K562 (cell line): ENCODE measurements at regions not wholly inside any gene's neighbourhood (a gene's known extent, or its start where the extent isn't known, plus 50 kb on each side); places are given as distances from the start of the nearest gene placed in this dataset.

Source experiments
- CHD4 ChIP-seq: fragments of 200-600 bp; sonication (generic); IDR thresholded peaks from 3 replicates; pipeline ENCODE4 v1.6.1; 2012; ENCODE audit warnings: low read depth, mild to moderate bottlenecking, mixed read lengths, low read length, inconsistent platforms; ENCODE audit not compliant: insufficient read depth, insufficient replicate concordance, poor library complexity, severe bottlenecking
- EGR1 ChIP-seq: fragments of 450-650 bp; conservative IDR thresholded peaks from 2 replicates; pipeline ENCODE4 v1.6.1; 2017; ENCODE audit warnings: mild to moderate bottlenecking
- GATA2 ChIP-seq: sonication (generic); formaldehyde crosslinking; IDR thresholded peaks from 2 replicates; pipeline ENCODE4 v1.4.0; 2020; ENCODE audit warnings: mild to moderate bottlenecking, missing genetic modification reagents
- JUND ChIP-seq, 2 experiments: IDR thresholded peaks; 2 replicates in 1 of 2; 3 replicates in 1 of 2; pipeline ENCODE4 v1.6.1; 2011; ENCODE audit warnings: borderline replicate concordance in 2 of 2, low read depth in 2 of 2, low read length in 2 of 2, improper control_type of control experiment in 1 of 2, missing biosample characterization in 1 of 2, missing genetic modification characterization in 1 of 2, missing genetic modification reagents in 1 of 2
- MXI1 ChIP-seq: IDR thresholded peaks from 2 replicates; pipeline ENCODE4 v1.6.1; 2011; ENCODE audit warnings: low read depth, mild to moderate bottlenecking, improper control_type of control experiment, low read length
- NCOA2 ChIP-seq, 2 experiments: fragments of 450-650 bp; IDR thresholded peaks; 2 replicates each; pipeline ENCODE4 v1.6.1; 2018; ENCODE audit warnings: mild to moderate bottlenecking in 2 of 2, moderate library complexity in 1 of 2; ENCODE audit not compliant: partially characterized antibody in 2 of 2
- NFXL1 ChIP-seq: fragments of 450-650 bp; formaldehyde crosslinking; IDR thresholded peaks from 2 replicates; pipeline ENCODE4 v1.4.0; 2021; ENCODE audit warnings: mild to moderate bottlenecking
- RAD21 ChIP-seq, 2 experiments: fragments of 250-450 bp in 1 of 2; fragments of 450-650 bp in 1 of 2; sonication (Bioruptor Pico) in 1 of 2; formaldehyde crosslinking in 1 of 2; IDR thresholded peaks in 1 of 2; conservative IDR thresholded peaks in 1 of 2; 2 replicates each; pipeline versions ENCODE4 v1.4.0 to v1.8.0; 2020 to 2022; ENCODE audit warnings: mild to moderate bottlenecking in 2 of 2, moderate library complexity in 1 of 2
- SPI1 ChIP-seq: IDR thresholded peaks from 2 replicates; pipeline ENCODE4 v1.6.1; 2011; ENCODE audit warnings: low read depth, low read length, control low read depth, borderline replicate concordance
- TAF15 ChIP-seq: fragments of 200-400 bp; formaldehyde crosslinking; IDR thresholded peaks from 2 replicates; pipeline ENCODE4 v1.6.1; 2017; ENCODE audit warnings: mild to moderate bottlenecking, low read depth, low read length, moderate library complexity
- XRCC5 ChIP-seq: fragments of 200-400 bp; formaldehyde crosslinking; IDR thresholded peaks from 2 replicates; pipeline ENCODE4 v1.6.1; 2017; ENCODE audit warnings: low read depth, mild to moderate bottlenecking, low read length
- ZNF79 ChIP-seq: fragments of 250-450 bp; sonication (Bioruptor Pico); IDR thresholded peaks from 2 replicates; pipeline ENCODE4 v1.4.0; 2020; ENCODE audit warnings: low read depth, mild to moderate bottlenecking, moderate library complexity
- TF ChIP-seq, protein P1 (sequence below), 3 experiments: IDR thresholded peaks in 2 of 3; conservative IDR thresholded peaks in 1 of 3; 2 replicates each; pipeline ENCODE4 v1.5.1; 2011 to 2012; ENCODE audit warnings: low read length in 3 of 3, mild to moderate bottlenecking in 3 of 3, control low read depth in 2 of 3, improper control_type of control experiment in 1 of 3, inconsistent platforms in 1 of 3, low read depth in 1 of 3, mixed read lengths in 1 of 3, moderate library complexity in 1 of 3; ENCODE audit not compliant: insufficient read depth in 2 of 3
- TF ChIP-seq, protein P2 (sequence below): fragments of 250-450 bp; sonication (Bioruptor Pico); IDR thresholded peaks from 2 replicates; pipeline ENCODE4 v1.6.1; 2021; ENCODE audit warnings: mild to moderate bottlenecking
- TF ChIP-seq, protein P3 (sequence below), 2 experiments: IDR thresholded peaks; 2 replicates each; pipeline ENCODE4 v1.6.1; 2011; ENCODE audit warnings: borderline replicate concordance in 1 of 2, control low read depth in 1 of 2, low read depth in 1 of 2, low read length in 1 of 2, mild to moderate bottlenecking in 1 of 2, mixed read lengths in 1 of 2, moderate library complexity in 1 of 2; ENCODE audit not compliant: insufficient read depth in 1 of 2, insufficient read length in 1 of 2, poor library complexity in 1 of 2, severe bottlenecking in 1 of 2; ENCODE audit errors: extremely low read depth in 1 of 2
- TF ChIP-seq, protein P4 (sequence below): sonication (generic); formaldehyde crosslinking; IDR thresholded peaks from 2 replicates; pipeline ENCODE4 v1.4.0; 2020; ENCODE audit warnings: mild to moderate bottlenecking, missing genetic modification reagents
- TF ChIP-seq, protein P5 (sequence below): fragments of 250-450 bp; sonication (Bioruptor Pico); IDR thresholded peaks from 2 replicates; pipeline ENCODE4 v1.5.1; 2021; ENCODE audit warnings: mild to moderate bottlenecking

DNA sequence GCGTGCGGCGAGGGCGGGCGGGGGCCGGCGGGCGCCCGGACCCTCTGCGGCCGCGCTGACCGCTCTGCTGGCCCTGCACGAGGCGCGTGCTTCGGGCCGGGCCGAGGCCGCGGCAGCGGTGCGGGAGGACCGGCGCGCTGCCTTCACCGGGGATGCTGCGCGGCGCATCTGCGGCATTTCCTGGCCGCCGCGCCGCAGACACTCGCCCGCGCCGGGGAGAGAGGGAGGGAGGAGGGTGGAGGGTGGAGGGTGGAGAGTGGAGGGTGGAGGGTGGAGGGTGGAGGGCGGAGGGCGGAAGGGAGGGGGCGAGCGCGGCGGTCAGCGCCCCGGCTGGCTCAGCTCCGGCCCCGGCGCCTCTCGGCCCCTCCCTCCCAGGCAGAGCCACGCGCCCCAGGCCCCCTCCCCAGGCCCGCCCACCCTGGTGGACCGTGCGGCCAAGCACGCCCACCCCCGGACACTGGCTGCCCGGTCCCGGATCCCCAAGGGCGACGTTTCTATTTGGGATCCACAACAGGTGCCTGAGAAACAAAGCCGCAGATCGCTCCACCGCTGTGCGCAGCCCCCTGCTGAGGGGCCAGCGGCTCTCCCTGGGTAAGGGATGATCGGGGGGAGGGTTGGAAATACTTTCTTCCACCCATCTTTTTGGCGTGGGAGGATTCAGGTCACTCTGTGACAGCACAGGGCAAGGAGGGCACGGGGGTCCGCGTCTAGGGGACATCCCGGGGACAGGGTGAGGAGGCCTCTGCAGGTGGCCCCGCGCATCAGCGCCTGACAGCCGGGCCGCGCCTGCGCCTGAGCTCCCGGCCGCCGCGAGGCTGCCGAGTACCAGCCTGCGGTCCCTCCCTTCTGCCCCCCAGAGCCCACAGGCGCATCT, 111.2 kb upstream of the BEND6 start (continued):
- TF ChIP-seq, protein P1, sequence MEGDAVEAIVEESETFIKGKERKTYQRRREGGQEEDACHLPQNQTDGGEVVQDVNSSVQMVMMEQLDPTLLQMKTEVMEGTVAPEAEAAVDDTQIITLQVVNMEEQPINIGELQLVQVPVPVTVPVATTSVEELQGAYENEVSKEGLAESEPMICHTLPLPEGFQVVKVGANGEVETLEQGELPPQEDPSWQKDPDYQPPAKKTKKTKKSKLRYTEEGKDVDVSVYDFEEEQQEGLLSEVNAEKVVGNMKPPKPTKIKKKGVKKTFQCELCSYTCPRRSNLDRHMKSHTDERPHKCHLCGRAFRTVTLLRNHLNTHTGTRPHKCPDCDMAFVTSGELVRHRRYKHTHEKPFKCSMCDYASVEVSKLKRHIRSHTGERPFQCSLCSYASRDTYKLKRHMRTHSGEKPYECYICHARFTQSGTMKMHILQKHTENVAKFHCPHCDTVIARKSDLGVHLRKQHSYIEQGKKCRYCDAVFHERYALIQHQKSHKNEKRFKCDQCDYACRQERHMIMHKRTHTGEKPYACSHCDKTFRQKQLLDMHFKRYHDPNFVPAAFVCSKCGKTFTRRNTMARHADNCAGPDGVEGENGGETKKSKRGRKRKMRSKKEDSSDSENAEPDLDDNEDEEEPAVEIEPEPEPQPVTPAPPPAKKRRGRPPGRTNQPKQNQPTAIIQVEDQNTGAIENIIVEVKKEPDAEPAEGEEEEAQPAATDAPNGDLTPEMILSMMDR (IDR thresholded peaks at IDR 0.05 in 2 of 3, conservative IDR thresholded peaks at IDR 0.05 in 1 of 3; ENCODE audit: insufficient read depth in 2 of 3, low read depth in 1 of 3, low read length in 3 of 3): peak; percentile 45 to 68 (median 55); a peak in 5 of 6 replicates
- TF ChIP-seq NCOA2 (IDR thresholded peaks at IDR 0.05; ENCODE audit: partially characterized antibody in 2 of 2) (no peak), SPI1 (no peak), RAD21 (CRISPR knock-in tag; conservative IDR thresholded peaks at IDR 0.05 in 1 of 2, IDR thresholded peaks at IDR 0.05 in 1 of 2) (peak in 1 of 2 experiments; percentile 35; a peak in 2 of 4 replicates), CHD4 (no peak), JUND (IDR thresholded peaks at IDR 0.05; ENCODE audit: borderline replicate concordance, low read depth, low read length) (no peak), JUND (tag; IDR thresholded peaks at IDR 0.05; ENCODE audit: borderline replicate concordance, low read depth, low read length) (no peak), MXI1 (no peak), NFXL1 (no peak), GATA2 (CRISPR knock-in tag) (no peak), EGR1 (no peak), XRCC5 (peak; percentile 43; the same call in 1 of the 2 replicates), ZNF79 (CRISPR knock-in tag) (no peak), TAF15 (no peak)
- TF ChIP-seq, protein P2, sequence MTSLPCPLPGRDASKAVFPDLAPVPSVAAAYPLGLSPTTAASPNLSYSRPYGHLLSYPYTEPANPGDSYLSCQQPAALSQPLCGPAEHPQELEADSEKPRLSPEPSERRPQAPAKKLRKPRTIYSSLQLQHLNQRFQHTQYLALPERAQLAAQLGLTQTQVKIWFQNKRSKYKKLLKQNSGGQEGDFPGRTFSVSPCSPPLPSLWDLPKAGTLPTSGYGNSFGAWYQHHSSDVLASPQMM (CRISPR knock-in tag): no peak
- TF ChIP-seq, protein P3, sequence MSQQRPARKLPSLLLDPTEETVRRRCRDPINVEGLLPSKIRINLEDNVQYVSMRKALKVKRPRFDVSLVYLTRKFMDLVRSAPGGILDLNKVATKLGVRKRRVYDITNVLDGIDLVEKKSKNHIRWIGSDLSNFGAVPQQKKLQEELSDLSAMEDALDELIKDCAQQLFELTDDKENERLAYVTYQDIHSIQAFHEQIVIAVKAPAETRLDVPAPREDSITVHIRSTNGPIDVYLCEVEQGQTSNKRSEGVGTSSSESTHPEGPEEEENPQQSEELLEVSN (IDR thresholded peaks at IDR 0.05; ENCODE audit: borderline replicate concordance in 1 of 2, extremely low read depth in 1 of 2, insufficient read depth in 1 of 2, insufficient read length in 1 of 2, low read depth in 1 of 2, low read length in 1 of 2, poor library complexity in 1 of 2, severe bottlenecking in 1 of 2): peak in 1 of 2 experiments; percentile 37
- TF ChIP-seq, protein P4, sequence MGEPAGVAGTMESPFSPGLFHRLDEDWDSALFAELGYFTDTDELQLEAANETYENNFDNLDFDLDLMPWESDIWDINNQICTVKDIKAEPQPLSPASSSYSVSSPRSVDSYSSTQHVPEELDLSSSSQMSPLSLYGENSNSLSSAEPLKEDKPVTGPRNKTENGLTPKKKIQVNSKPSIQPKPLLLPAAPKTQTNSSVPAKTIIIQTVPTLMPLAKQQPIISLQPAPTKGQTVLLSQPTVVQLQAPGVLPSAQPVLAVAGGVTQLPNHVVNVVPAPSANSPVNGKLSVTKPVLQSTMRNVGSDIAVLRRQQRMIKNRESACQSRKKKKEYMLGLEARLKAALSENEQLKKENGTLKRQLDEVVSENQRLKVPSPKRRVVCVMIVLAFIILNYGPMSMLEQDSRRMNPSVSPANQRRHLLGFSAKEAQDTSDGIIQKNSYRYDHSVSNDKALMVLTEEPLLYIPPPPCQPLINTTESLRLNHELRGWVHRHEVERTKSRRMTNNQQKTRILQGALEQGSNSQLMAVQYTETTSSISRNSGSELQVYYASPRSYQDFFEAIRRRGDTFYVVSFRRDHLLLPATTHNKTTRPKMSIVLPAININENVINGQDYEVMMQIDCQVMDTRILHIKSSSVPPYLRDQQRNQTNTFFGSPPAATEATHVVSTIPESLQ (CRISPR knock-in tag): no peak
- TF ChIP-seq, protein P5, sequence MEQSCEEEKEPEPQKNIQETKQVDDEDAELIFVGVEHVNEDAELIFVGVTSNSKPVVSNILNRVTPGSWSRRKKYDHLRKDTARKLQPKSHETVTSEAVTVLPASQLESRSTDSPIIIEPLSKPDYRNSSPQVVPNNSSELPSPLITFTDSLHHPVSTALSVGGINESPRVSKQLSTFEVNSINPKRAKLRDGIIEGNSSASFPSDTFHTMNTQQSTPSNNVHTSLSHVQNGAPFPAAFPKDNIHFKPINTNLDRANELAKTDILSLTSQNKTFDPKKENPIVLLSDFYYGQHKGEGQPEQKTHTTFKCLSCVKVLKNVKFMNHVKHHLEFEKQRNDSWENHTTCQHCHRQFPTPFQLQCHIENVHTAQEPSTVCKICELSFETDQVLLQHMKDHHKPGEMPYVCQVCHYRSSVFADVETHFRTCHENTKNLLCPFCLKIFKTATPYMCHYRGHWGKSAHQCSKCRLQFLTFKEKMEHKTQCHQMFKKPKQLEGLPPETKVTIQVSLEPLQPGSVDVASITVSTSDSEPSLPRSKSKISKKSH: no peak
